ENCODE measurements at regions not wholly inside any gene's neighbourhood (a gene's known extent, or its start where the extent isn't known, plus 50 kb on each side); places are given as distances from the start of the nearest gene placed in this dataset.

- peaks cover 4% of the 10 kb centered on the region for H3K27me3 Mint-ChIP-seq
- H3K27ac Mint-ChIP-seq = no peak overlapping the region
- H3K4me1 Mint-ChIP-seq (ENCODE audit: low read depth) = peaks cover 19% of the 10 kb centered on the region
- no peaks in the 10 kb centered on the region for H3K9me3 Mint-ChIP-seq
- H3K4me3 Mint-ChIP-seq = no peak overlapping the region
- no peaks in the 10 kb centered on the region for H3K36me3 Mint-ChIP-seq (ENCODE audit: low read depth)
- intact Hi-C loops (cut with micrococcal nuclease) = no loop called here
These were observed 538.5 kb downstream of the BCOR start for GRCh38 chrX:39559229-39559628.

GRCh38 chrX:39560271-39560670 lies 537.5 kb downstream of the BCOR start:
- H3K27ac Mint-ChIP-seq = no peak overlapping the region
- peaks cover 2% of the 10 kb centered on the region for H3K27me3 Mint-ChIP-seq
- no peaks in the 10 kb centered on the region for H3K9me3 Mint-ChIP-seq
- H3K36me3 Mint-ChIP-seq (ENCODE audit: low read depth) = no peaks in the 10 kb centered on the region
- no peak overlapping the region for H3K4me3 Mint-ChIP-seq
- intact Hi-C loops (cut with micrococcal nuclease) = no loop called here
- peaks cover 21% of the 10 kb centered on the region for H3K4me1 Mint-ChIP-seq (ENCODE audit: low read depth)

- H3K27me3 Mint-ChIP-seq = peaks cover 2% of the 10 kb centered on the region
- no peak overlapping the region for H3K4me3 Mint-ChIP-seq
- H3K36me3 Mint-ChIP-seq (ENCODE audit: low read depth) = no peaks in the 10 kb centered on the region
- H3K9me3 Mint-ChIP-seq = no peaks in the 10 kb centered on the region
- peaks cover 22% of the 10 kb centered on the region for H3K4me1 Mint-ChIP-seq (ENCODE audit: low read depth)
- intact Hi-C loops (cut with micrococcal nuclease) = no loop called here
- no peak overlapping the region for H3K27ac Mint-ChIP-seq
These were observed 534.6 kb downstream of the BCOR start for GRCh38 chrX:39563178-39563577.

GRCh38 chrX:39564751-39565150 lies 533.0 kb downstream of the BCOR start:
- H3K36me3 Mint-ChIP-seq (ENCODE audit: low read depth) = no peaks in the 10 kb centered on the region
- H3K27me3 Mint-ChIP-seq = peaks cover 1% of the 10 kb centered on the region
- no peak overlapping the region for H3K4me3 Mint-ChIP-seq
- H3K4me1 Mint-ChIP-seq (ENCODE audit: low read depth) = peaks cover 22% of the 10 kb centered on the region
- no peak overlapping the region for H3K27ac Mint-ChIP-seq
- H3K9me3 Mint-ChIP-seq = no peaks in the 10 kb centered on the region
- intact Hi-C loops (cut with micrococcal nuclease) = no loop called here

GRCh38 chrX:39574178-39574577 lies 523.6 kb downstream of the BCOR start:
- no peak overlapping the region for H3K4me3 Mint-ChIP-seq
- peaks cover 14% of the 10 kb centered on the region for H3K27me3 Mint-ChIP-seq
- no peaks in the 10 kb centered on the region for H3K4me1 Mint-ChIP-seq (ENCODE audit: low read depth)

GRCh38 chrX:39576041-39576872 lies 521.5 kb downstream of the BCOR start:
- intact Hi-C loops (cut with micrococcal nuclease) = no loop called here
- H3K9me3 Mint-ChIP-seq = no peaks in the 10 kb centered on the region
- H3K36me3 Mint-ChIP-seq (ENCODE audit: low read depth) = no peaks in the 10 kb centered on the region
- H3K27ac Mint-ChIP-seq = no peak overlapping the region
- H3K4me3 Mint-ChIP-seq = no peak overlapping the region
- H3K4me1 Mint-ChIP-seq (ENCODE audit: low read depth) = no peaks in the 10 kb centered on the region
- peaks cover 21% of the 10 kb centered on the region for H3K27me3 Mint-ChIP-seq

More at GRCh38 chrX:39574178-39574577, 523.6 kb downstream of the BCOR start:
- H3K36me3 Mint-ChIP-seq (ENCODE audit: low read depth) = no peaks in the 10 kb centered on the region
- H3K9me3 Mint-ChIP-seq = no peaks in the 10 kb centered on the region
- intact Hi-C loops (cut with micrococcal nuclease) = no loop called here
- H3K27ac Mint-ChIP-seq = no peak overlapping the region

GRCh38 chrX:39577206-39577984 lies 520.4 kb downstream of the BCOR start:
- Mint-ChIP-seq H3K4me1 (ENCODE audit: low read depth) (no peaks in the 10 kb centered on the region), H3K4me3 (no peak overlapping the region), H3K9me3 (no peaks in the 10 kb centered on the region), H3K27ac (no peak overlapping the region), H3K27me3 (peaks cover 24% of the 10 kb centered on the region), H3K36me3 (ENCODE audit: low read depth) (no peaks in the 10 kb centered on the region)
- intact Hi-C loops (cut with micrococcal nuclease) = no loop called here

GRCh38 chrX:39577985-39578869 lies 519.5 kb downstream of the BCOR start:
- Mint-ChIP-seq H3K27ac (no peak overlapping the region), H3K4me1 (ENCODE audit: low read depth) (no peaks in the 10 kb centered on the region), H3K9me3 (no peaks in the 10 kb centered on the region), H3K4me3 (no peak overlapping the region), H3K36me3 (ENCODE audit: low read depth) (no peaks in the 10 kb centered on the region), H3K27me3 (peaks cover 24% of the 10 kb centered on the region)
- intact Hi-C loops (cut with micrococcal nuclease) = no loop called here

GRCh38 chrX:39580043-39580442 lies 517.7 kb downstream of the BCOR start:
- Mint-ChIP-seq H3K4me3 (no peak overlapping the region), H3K36me3 (ENCODE audit: low read depth) (no peaks in the 10 kb centered on the region), H3K4me1 (ENCODE audit: low read depth) (no peaks in the 10 kb centered on the region), H3K27ac (no peak overlapping the region), H3K27me3 (peaks cover 24% of the 10 kb centered on the region), H3K9me3 (no peaks in the 10 kb centered on the region)
- intact Hi-C loops (cut with micrococcal nuclease) = no loop called here

- Mint-ChIP-seq H3K9me3 (no peaks in the 10 kb centered on the region), H3K27me3 (peaks cover 24% of the 10 kb centered on the region), H3K36me3 (ENCODE audit: low read depth) (no peaks in the 10 kb centered on the region), H3K27ac (no peak overlapping the region), H3K4me1 (ENCODE audit: low read depth) (no peaks in the 10 kb centered on the region), H3K4me3 (no peak overlapping the region)
- intact Hi-C loops (cut with micrococcal nuclease) = no loop called here
These were observed 516.3 kb downstream of the BCOR start for GRCh38 chrX:39581411-39581810.

GRCh38 chrX:39582091-39582490 lies 515.7 kb downstream of the BCOR start:
- no peak overlapping the region for H3K27ac Mint-ChIP-seq
- H3K4me1 Mint-ChIP-seq (ENCODE audit: low read depth) = no peaks in the 10 kb centered on the region
- no peaks in the 10 kb centered on the region for H3K9me3 Mint-ChIP-seq
- H3K4me3 Mint-ChIP-seq = no peak overlapping the region
- intact Hi-C loops (cut with micrococcal nuclease) = no loop called here
- no peaks in the 10 kb centered on the region for H3K36me3 Mint-ChIP-seq (ENCODE audit: low read depth)
- peaks cover 20% of the 10 kb centered on the region for H3K27me3 Mint-ChIP-seq

- H3K27ac Mint-ChIP-seq = no peak overlapping the region
- H3K4me1 Mint-ChIP-seq (ENCODE audit: low read depth) = no peaks in the 10 kb centered on the region
- H3K36me3 Mint-ChIP-seq (ENCODE audit: low read depth) = no peaks in the 10 kb centered on the region
- no peak overlapping the region for H3K4me3 Mint-ChIP-seq
- intact Hi-C loops (cut with micrococcal nuclease) = no loop called here
- peaks cover 14% of the 10 kb centered on the region for H3K27me3 Mint-ChIP-seq
- no peaks in the 10 kb centered on the region for H3K9me3 Mint-ChIP-seq
These were observed 514.8 kb downstream of the BCOR start for GRCh38 chrX:39582976-39583375.

GRCh38 chrX:39585808-39586207 lies 511.9 kb downstream of the BCOR start:
- no peak overlapping the region for H3K27ac Mint-ChIP-seq
- H3K36me3 Mint-ChIP-seq (ENCODE audit: low read depth) = no peaks in the 10 kb centered on the region
- peaks cover 6% of the 10 kb centered on the region for H3K27me3 Mint-ChIP-seq
- no peaks in the 10 kb centered on the region for H3K4me1 Mint-ChIP-seq (ENCODE audit: low read depth)
- H3K9me3 Mint-ChIP-seq = no peaks in the 10 kb centered on the region
- no peak overlapping the region for H3K4me3 Mint-ChIP-seq
- intact Hi-C loops (cut with micrococcal nuclease) = no loop called here

GRCh38 chrX:39586359-39586758 lies 511.4 kb downstream of the BCOR start:
- intact Hi-C loops (cut with micrococcal nuclease) = no loop called here
- Mint-ChIP-seq H3K27ac (no peak overlapping the region), H3K9me3 (no peaks in the 10 kb centered on the region), H3K36me3 (ENCODE audit: low read depth) (no peaks in the 10 kb centered on the region), H3K4me1 (ENCODE audit: low read depth) (no peaks in the 10 kb centered on the region), H3K4me3 (no peak overlapping the region), H3K27me3 (peaks cover 2% of the 10 kb centered on the region)
